Keratinocyte (primary cell): ENCODE measurements at regions not wholly inside any gene's neighbourhood (a gene's known extent, or its start where the extent isn't known, plus 50 kb on each side); places are given as distances from the start of the nearest gene placed in this dataset.

Source experiments
- DNase-seq: peaks from one replicate; pipeline ENCODE4 v3.0.0-alpha.2; 2011; ENCODE audit warnings: low read depth, missing footprints, low spot score
- FAIRE-seq: peaks from 2 replicates; lab custom pipeline; 2011; peaks lifted over from hg19 to GRCh38; lab: Jason Lieb, UNC
- H2AFZ ChIP-seq: 2 replicates; pipeline ENCODE4 v1.6.0; 2012; ENCODE audit warnings: low read length, control low read depth, inconsistent platforms; ENCODE audit not compliant: control insufficient read depth
- H3K27ac ChIP-seq: 2 replicates; pipeline ENCODE4 v1.5.1; 2011; ENCODE audit warnings: low read length; ENCODE audit not compliant: control insufficient read depth, insufficient read depth
- H3K27me3 ChIP-seq: 3 replicates; pipeline ENCODE4 v1.6.0; 2011; ENCODE audit warnings: low read length; ENCODE audit not compliant: control insufficient read depth, insufficient read depth; ENCODE audit errors: extremely low read depth
- H3K36me3 ChIP-seq, 2 experiments: 2 replicates in 1 of 2; 3 replicates in 1 of 2; pipeline ENCODE4 v1.5.1; 2011; ENCODE audit warnings: low read length in 2 of 2, mild to moderate bottlenecking in 1 of 2; ENCODE audit not compliant: control insufficient read depth in 2 of 2, insufficient read depth in 2 of 2; ENCODE audit errors: extremely low read depth in 1 of 2
- H3K4me1 ChIP-seq: 3 replicates; pipeline ENCODE4 v1.5.1; 2011; ENCODE audit warnings: low read length; ENCODE audit not compliant: control insufficient read depth, insufficient read depth; ENCODE audit errors: extremely low read depth
- H3K4me2 ChIP-seq: 3 replicates; pipeline ENCODE4 v1.6.0; 2011; ENCODE audit warnings: low read depth, low read length; ENCODE audit not compliant: control insufficient read depth, insufficient read depth; ENCODE audit errors: extremely low read depth
- H3K4me3 ChIP-seq, 3 experiments: fragments of 200-600 bp in 1 of 3; sonication (generic) in 1 of 3; 2 replicates in 2 of 3; 3 replicates in 1 of 3; pipeline ENCODE4 v1.5.1; 2011 to 2016; ENCODE audit warnings: low read length in 3 of 3, mild to moderate bottlenecking in 3 of 3, control low read depth in 2 of 3, inconsistent platforms in 1 of 3, low read depth in 1 of 3, mixed read lengths in 1 of 3, mixed run types in 1 of 3, moderate library complexity in 1 of 3; ENCODE audit not compliant: control insufficient read depth in 2 of 3, insufficient read depth in 2 of 3; ENCODE audit errors: extremely low read depth in 1 of 3
- H3K79me2 ChIP-seq: 2 replicates; pipeline ENCODE4 v1.6.0; 2012; ENCODE audit warnings: low read length; ENCODE audit not compliant: control insufficient read depth, insufficient read depth
- H3K9ac ChIP-seq: 3 replicates; pipeline ENCODE4 v1.6.0; 2011; ENCODE audit warnings: low read length; ENCODE audit not compliant: control insufficient read depth, insufficient read depth; ENCODE audit errors: extremely low read depth
- H3K9me1 ChIP-seq: 3 replicates; pipeline ENCODE4 v1.6.0; 2011; ENCODE audit warnings: low read length; ENCODE audit not compliant: control insufficient read depth, insufficient read depth; ENCODE audit errors: extremely low read depth
- H3K9me3 ChIP-seq: 2 replicates; pipeline ENCODE4 v1.5.1; 2012; ENCODE audit warnings: low read depth, low read length; ENCODE audit not compliant: control insufficient read depth
- H4K20me1 ChIP-seq: 3 replicates; pipeline ENCODE4 v1.6.0; 2011; ENCODE audit warnings: low read length; ENCODE audit not compliant: control insufficient read depth, insufficient read depth; ENCODE audit errors: extremely low read depth
- EZH2 ChIP-seq: IDR thresholded peaks from one replicate; pipeline ENCODE4 v1.6.1; 2012; ENCODE audit warnings: inconsistent platforms, mild to moderate bottlenecking, low read length, moderate library complexity
- dilution Hi-C: fragments of 300-500 bp; cut with MboI; formaldehyde crosslinking; loops from one replicate; pipeline ENCODE4 v1.7.0; 2020; ENCODE audit warnings: low sequenced_read_pairs; ENCODE audit not compliant: extremely low pct_ligation_motif_present
- TF ChIP-seq, protein P1 (sequence below), 3 experiments: IDR thresholded peaks in 1 of 3; conservative IDR thresholded peaks in 1 of 3; optimal IDR thresholded peaks in 1 of 3; 2 replicates in 2 of 3; 3 replicates in 1 of 3; pipeline versions ENCODE3 to v1.5.1; 2011; ENCODE audit warnings: low read length in 3 of 3, mild to moderate bottlenecking in 3 of 3, moderate library complexity in 2 of 3, control low read depth in 1 of 3, inconsistent platforms in 1 of 3; ENCODE audit not compliant: insufficient read depth in 2 of 3; ENCODE audit errors: extremely low read depth in 1 of 3

DNA sequence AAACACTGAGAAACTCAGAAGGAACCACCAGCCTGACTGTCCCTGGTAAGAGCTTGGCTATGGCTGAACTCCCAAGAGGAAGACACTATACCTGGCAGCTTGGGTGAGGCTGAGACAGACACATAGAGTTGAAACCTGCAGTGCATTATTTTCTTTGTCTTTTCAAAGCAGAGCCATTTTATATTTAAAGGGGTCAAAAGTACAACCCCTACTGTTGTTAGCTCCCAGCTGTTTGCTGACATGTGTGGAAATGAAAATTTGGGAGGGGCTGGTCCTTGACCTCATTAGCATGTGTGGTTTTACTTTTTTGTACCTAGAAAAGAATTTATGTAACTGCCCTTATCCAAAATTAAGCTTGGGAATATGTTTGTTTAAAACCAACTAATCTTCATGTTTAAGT is 309.0 kb downstream of the RPRM start:
- Histone ChIP-seq H2AFZ (no peak overlapping the region), H3K4me1 (no peaks in the 10 kb centered on the region), H3K4me3 (no peak overlapping the region), H3K9ac (no peak overlapping the region), H3K79me2 (no peaks in the 10 kb centered on the region), H3K9me1 (no peaks in the 10 kb centered on the region), H3K27me3 (no peaks in the 10 kb centered on the region), H3K27ac (no peak overlapping the region), H3K9me3 (no peaks in the 10 kb centered on the region), H4K20me1 (no peaks in the 10 kb centered on the region), H3K36me3 (no peaks in the 10 kb centered on the region), H3K4me2 (no peak overlapping the region)
- DNase-seq = no peak
- TF ChIP-seq EZH2 = no peak
- TF ChIP-seq, protein P1, sequence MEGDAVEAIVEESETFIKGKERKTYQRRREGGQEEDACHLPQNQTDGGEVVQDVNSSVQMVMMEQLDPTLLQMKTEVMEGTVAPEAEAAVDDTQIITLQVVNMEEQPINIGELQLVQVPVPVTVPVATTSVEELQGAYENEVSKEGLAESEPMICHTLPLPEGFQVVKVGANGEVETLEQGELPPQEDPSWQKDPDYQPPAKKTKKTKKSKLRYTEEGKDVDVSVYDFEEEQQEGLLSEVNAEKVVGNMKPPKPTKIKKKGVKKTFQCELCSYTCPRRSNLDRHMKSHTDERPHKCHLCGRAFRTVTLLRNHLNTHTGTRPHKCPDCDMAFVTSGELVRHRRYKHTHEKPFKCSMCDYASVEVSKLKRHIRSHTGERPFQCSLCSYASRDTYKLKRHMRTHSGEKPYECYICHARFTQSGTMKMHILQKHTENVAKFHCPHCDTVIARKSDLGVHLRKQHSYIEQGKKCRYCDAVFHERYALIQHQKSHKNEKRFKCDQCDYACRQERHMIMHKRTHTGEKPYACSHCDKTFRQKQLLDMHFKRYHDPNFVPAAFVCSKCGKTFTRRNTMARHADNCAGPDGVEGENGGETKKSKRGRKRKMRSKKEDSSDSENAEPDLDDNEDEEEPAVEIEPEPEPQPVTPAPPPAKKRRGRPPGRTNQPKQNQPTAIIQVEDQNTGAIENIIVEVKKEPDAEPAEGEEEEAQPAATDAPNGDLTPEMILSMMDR (optimal IDR thresholded peaks at IDR 0.05 in 1 of 3, IDR thresholded peaks at IDR 0.05 in 1 of 3, conservative IDR thresholded peaks at IDR 0.05 in 1 of 3; ENCODE audit: extremely low read depth in 1 of 3, insufficient read depth in 2 of 3, low read length in 3 of 3) = no peak
- FAIRE-seq = no peak
- dilution Hi-C loops = no loop called here

DNA sequence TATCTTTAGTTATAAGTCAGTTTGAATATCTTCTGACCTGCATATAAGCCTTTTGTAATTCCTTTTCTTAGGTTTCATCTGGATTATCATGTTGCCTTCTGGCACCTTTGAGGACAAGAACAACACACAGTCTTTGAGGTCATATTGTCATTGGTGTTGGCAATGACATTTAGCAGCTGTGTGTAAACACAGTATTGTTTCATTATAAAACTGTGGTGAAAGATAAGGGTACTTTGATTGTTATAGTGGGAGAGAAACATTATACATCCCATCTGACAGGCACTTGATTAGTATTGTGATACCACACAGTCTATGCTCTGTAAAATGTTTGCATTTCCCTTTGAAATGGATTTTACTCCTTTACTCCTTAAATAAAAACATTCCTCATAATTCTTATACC is 313.5 kb downstream of the RPRM start:
- no peak overlapping the region for H3K9ac ChIP-seq
- H3K4me2 ChIP-seq = no peak overlapping the region
- H3K4me3 ChIP-seq = no peak overlapping the region
- H3K79me2 ChIP-seq = no peaks in the 10 kb centered on the region
- DNase-seq = no peak
- H3K9me3 ChIP-seq = no peaks in the 10 kb centered on the region
- no peak overlapping the region for H3K27ac ChIP-seq
- no peaks in the 10 kb centered on the region for H3K27me3 ChIP-seq
- FAIRE-seq = no peak
- no peak overlapping the region for H2AFZ ChIP-seq
- dilution Hi-C loops = no loop called here
- TF ChIP-seq, protein P1 (optimal IDR thresholded peaks at IDR 0.05 in 1 of 3, IDR thresholded peaks at IDR 0.05 in 1 of 3, conservative IDR thresholded peaks at IDR 0.05 in 1 of 3; ENCODE audit: extremely low read depth in 1 of 3, insufficient read depth in 2 of 3, low read length in 3 of 3) = no peak
- no peak for TF ChIP-seq EZH2
- no peaks in the 10 kb centered on the region for H3K36me3 ChIP-seq
- no peaks in the 10 kb centered on the region for H3K4me1 ChIP-seq
- no peaks in the 10 kb centered on the region for H3K9me1 ChIP-seq
- no peaks in the 10 kb centered on the region for H4K20me1 ChIP-seq
